ENCODE measurements at regions not wholly inside any gene's neighbourhood (a gene's known extent, or its start where the extent isn't known, plus 50 kb on each side); places are given as distances from the start of the nearest gene placed in this dataset.

DNA sequence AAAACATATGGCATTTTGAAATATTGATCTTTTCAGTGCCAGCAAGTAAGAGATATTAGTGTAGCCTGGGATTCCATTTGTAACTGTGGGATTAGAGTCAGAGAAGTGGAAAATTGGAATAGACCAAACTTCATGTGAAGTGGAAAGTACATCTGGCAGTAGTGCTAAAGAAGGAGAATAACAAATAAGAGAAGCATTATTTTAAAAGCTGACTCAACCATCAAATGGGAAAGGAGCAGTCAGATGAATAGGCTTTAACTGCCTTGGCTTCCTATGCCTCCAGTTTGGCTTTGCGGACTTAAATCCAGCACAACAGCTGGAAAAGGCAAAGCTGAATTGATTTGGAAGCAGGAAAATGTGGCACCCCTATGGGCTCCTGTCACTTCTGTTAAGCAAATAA lies 623.1 kb downstream of the TSN start:
- TF ChIP-seq ZNF175 (tag by site-specific recombination; IDR thresholded peaks at IDR 0.05) (no peak), ZFP3 (tag by site-specific recombination; IDR thresholded peaks at IDR 0.05; ENCODE audit: low read depth) (no peak), MYNN (tag by site-specific recombination; IDR thresholded peaks at IDR 0.05; ENCODE audit: borderline replicate concordance) (no peak)
- TF ChIP-seq, protein P1, sequence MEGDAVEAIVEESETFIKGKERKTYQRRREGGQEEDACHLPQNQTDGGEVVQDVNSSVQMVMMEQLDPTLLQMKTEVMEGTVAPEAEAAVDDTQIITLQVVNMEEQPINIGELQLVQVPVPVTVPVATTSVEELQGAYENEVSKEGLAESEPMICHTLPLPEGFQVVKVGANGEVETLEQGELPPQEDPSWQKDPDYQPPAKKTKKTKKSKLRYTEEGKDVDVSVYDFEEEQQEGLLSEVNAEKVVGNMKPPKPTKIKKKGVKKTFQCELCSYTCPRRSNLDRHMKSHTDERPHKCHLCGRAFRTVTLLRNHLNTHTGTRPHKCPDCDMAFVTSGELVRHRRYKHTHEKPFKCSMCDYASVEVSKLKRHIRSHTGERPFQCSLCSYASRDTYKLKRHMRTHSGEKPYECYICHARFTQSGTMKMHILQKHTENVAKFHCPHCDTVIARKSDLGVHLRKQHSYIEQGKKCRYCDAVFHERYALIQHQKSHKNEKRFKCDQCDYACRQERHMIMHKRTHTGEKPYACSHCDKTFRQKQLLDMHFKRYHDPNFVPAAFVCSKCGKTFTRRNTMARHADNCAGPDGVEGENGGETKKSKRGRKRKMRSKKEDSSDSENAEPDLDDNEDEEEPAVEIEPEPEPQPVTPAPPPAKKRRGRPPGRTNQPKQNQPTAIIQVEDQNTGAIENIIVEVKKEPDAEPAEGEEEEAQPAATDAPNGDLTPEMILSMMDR (tag by site-specific recombination; IDR thresholded peaks at IDR 0.05), result no peak
- TF ChIP-seq, protein P2, sequence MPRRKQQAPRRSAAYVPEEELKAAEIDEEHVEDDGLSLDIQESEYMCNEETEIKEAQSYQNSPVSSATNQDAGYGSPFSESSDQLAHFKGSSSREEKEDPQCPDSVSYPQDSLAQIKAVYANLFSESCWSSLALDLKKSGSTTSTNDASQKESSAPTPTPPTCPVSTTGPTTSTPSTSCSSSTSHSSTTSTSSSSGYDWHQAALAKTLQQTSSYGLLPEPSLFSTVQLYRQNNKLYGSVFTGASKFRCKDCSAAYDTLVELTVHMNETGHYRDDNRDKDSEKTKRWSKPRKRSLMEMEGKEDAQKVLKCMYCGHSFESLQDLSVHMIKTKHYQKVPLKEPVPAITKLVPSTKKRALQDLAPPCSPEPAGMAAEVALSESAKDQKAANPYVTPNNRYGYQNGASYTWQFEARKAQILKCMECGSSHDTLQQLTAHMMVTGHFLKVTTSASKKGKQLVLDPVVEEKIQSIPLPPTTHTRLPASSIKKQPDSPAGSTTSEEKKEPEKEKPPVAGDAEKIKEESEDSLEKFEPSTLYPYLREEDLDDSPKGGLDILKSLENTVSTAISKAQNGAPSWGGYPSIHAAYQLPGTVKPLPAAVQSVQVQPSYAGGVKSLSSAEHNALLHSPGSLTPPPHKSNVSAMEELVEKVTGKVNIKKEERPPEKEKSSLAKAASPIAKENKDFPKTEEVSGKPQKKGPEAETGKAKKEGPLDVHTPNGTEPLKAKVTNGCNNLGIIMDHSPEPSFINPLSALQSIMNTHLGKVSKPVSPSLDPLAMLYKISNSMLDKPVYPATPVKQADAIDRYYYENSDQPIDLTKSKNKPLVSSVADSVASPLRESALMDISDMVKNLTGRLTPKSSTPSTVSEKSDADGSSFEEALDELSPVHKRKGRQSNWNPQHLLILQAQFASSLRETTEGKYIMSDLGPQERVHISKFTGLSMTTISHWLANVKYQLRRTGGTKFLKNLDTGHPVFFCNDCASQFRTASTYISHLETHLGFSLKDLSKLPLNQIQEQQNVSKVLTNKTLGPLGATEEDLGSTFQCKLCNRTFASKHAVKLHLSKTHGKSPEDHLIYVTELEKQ (tag by site-specific recombination; IDR thresholded peaks at IDR 0.05; ENCODE audit: borderline replicate concordance), result no peak
